H1 (cell line): ENCODE measurements at regions not wholly inside any gene's neighbourhood (a gene's known extent, or its start where the extent isn't known, plus 50 kb on each side); places are given as distances from the start of the nearest gene placed in this dataset.

Source experiments
- CTCF ChIA-PET: fragments of 300-600 bp; sonication (Branson Sonifier 250); formaldehyde crosslinking; loops from one replicate; lab custom pipeline; 2021; ENCODE audit not compliant: partially characterized antibody; lab: Charles Lee
- POLR2A ChIA-PET: fragments of 300-600 bp; sonication (Branson Sonifier 250); formaldehyde crosslinking; loops from one replicate; lab custom pipeline; 2021; ENCODE audit warnings: inconsistent platforms; ENCODE audit not compliant: partially characterized antibody; lab: Charles Lee
- DNase-seq, 2 experiments: peaks; one replicate each; pipeline versions ENCODE4 v3.0.0 to v3.0.0-alpha.2; 2010 to 2022; ENCODE audit warnings: low spot score in 2 of 2, low read depth in 1 of 2, mixed read lengths in 1 of 2
- FAIRE-seq: peaks from 2 replicates; lab custom pipeline; 2011; peaks lifted over from hg19 to GRCh38; lab: Jason Lieb, UNC
- H2AFZ ChIP-seq: 2 replicates; pipeline ENCODE4 v1.8.1; 2012; ENCODE audit warnings: low read length, inconsistent platforms
- H2AK5ac ChIP-seq: 2 replicates; pipeline ENCODE4 v1.6.1; 2013; ENCODE audit warnings: low read depth, low read length
- H2BK120ac ChIP-seq: replicated peaks from 2 replicates; pipeline ENCODE3; 2013; ENCODE audit warnings: low read depth, low read length, inconsistent platforms
- H2BK12ac ChIP-seq: 2 replicates; pipeline ENCODE4 v1.6.1; 2013; ENCODE audit warnings: low read depth, low read length
- H2BK15ac ChIP-seq: 2 replicates; pipeline ENCODE4 v1.6.1; 2013; ENCODE audit warnings: low read length
- H2BK20ac ChIP-seq: 2 replicates; pipeline ENCODE4 v1.6.1; 2013; ENCODE audit warnings: low read length
- H2BK5ac ChIP-seq: 2 replicates; pipeline ENCODE4 v1.6.1; 2013; ENCODE audit warnings: low read depth, low read length
- H3K14ac ChIP-seq: 2 replicates; pipeline ENCODE4 v1.6.1; 2013; ENCODE audit warnings: inconsistent platforms; ENCODE audit not compliant: insufficient read length
- H3K18ac ChIP-seq: 2 replicates; pipeline ENCODE4 v1.6.1; 2013; ENCODE audit warnings: low read length; ENCODE audit errors: extremely low read depth
- H3K23ac ChIP-seq: 2 replicates; pipeline ENCODE4 v1.6.1; 2013; ENCODE audit warnings: inconsistent platforms; ENCODE audit not compliant: insufficient read length
- H3K23me2 ChIP-seq: 2 replicates; pipeline ENCODE4 v1.6.1; 2013; ENCODE audit warnings: low read depth, low read length
- H3K27ac ChIP-seq: 2 replicates; pipeline ENCODE4 v1.6.1; 2011; ENCODE audit warnings: low read depth, low read length, inconsistent platforms
- H3K27me3 ChIP-seq, 4 experiments: replicated peaks in 1 of 4; 1 replicate in 1 of 4; 2 replicates in 3 of 4; pipeline versions ENCODE4 v1.6.1 to v1.8.1; 2011 to 2013; ENCODE audit warnings: low read length in 3 of 4, mild to moderate bottlenecking in 3 of 4, inconsistent platforms in 2 of 4, mixed read lengths in 2 of 4, moderate library complexity in 1 of 4; ENCODE audit not compliant: control insufficient read depth in 3 of 4, insufficient read depth in 3 of 4; ENCODE audit errors: extremely low read depth in 1 of 4
- H3K36me3 ChIP-seq, 4 experiments: 2 replicates each; pipeline versions ENCODE4 v1.6.1 to v1.8.1; 2011 to 2013; ENCODE audit warnings: mild to moderate bottlenecking in 4 of 4, low read length in 3 of 4, moderate library complexity in 2 of 4, control low read depth in 1 of 4, inconsistent platforms in 1 of 4; ENCODE audit not compliant: insufficient read depth in 4 of 4, control insufficient read depth in 2 of 4
- H3K4ac ChIP-seq: replicated peaks from 2 replicates; pipeline ENCODE3; 2013; ENCODE audit warnings: low read length, low read depth, mixed read lengths, inconsistent platforms; ENCODE audit not compliant: insufficient read length
- H3K4me1 ChIP-seq, 4 experiments: replicated peaks in 1 of 4; 1 replicate in 1 of 4; 2 replicates in 3 of 4; pipeline versions ENCODE4 v1.6.1 to v1.8.1; 2011 to 2013; ENCODE audit warnings: low read length in 3 of 4, inconsistent platforms in 2 of 4, mixed read lengths in 1 of 4; ENCODE audit not compliant: insufficient read depth in 4 of 4, control insufficient read depth in 3 of 4
- H3K4me2 ChIP-seq, 2 experiments: 2 replicates each; pipeline versions ENCODE4 v1.6.1 to v1.8.1; 2011 to 2013; ENCODE audit warnings: low read depth in 2 of 2, low read length in 2 of 2, control low read depth in 1 of 2, inconsistent platforms in 1 of 2, mild to moderate bottlenecking in 1 of 2; ENCODE audit not compliant: insufficient read depth in 1 of 2
- H3K4me3 ChIP-seq, 4 experiments: fragments of 200-600, 300-600 bp in 1 of 4; sonication (generic), shearing (Covaris generic), sonication (Bioruptor Twin) in 1 of 4; 2 replicates each; pipeline versions ENCODE4 v1.5.1 to v1.8.1; 2011 to 2016; ENCODE audit warnings: low read length in 4 of 4, low read depth in 3 of 4, control low read depth in 2 of 4, inconsistent platforms in 2 of 4, mild to moderate bottlenecking in 2 of 4, mixed read lengths in 1 of 4, moderate library complexity in 1 of 4; ENCODE audit not compliant: insufficient read depth in 2 of 4; ENCODE audit errors: extremely low read depth in 1 of 4
- H3K56ac ChIP-seq: replicated peaks from 2 replicates; pipeline ENCODE3; 2013; ENCODE audit warnings: low read depth, mild to moderate bottlenecking, mixed read lengths, low read length, inconsistent platforms; ENCODE audit not compliant: insufficient read length
- H3K79me1 ChIP-seq: 2 replicates; pipeline ENCODE4 v1.6.1; 2013; ENCODE audit warnings: low read depth, low read length, control low read depth
- H3K79me2 ChIP-seq, 2 experiments: 2 replicates each; pipeline versions ENCODE4 v1.6.1 to v1.8.1; 2012 to 2013; ENCODE audit warnings: low read length in 2 of 2, mild to moderate bottlenecking in 2 of 2, inconsistent platforms in 1 of 2; ENCODE audit not compliant: insufficient read depth in 2 of 2, control insufficient read depth in 1 of 2
- H3K9ac ChIP-seq, 4 experiments: replicated peaks in 1 of 4; 1 replicate in 1 of 4; 2 replicates in 3 of 4; pipeline versions ENCODE4 v1.6.1 to v1.8.1; 2011 to 2013; ENCODE audit warnings: low read depth in 3 of 4, low read length in 3 of 4, control low read depth in 2 of 4, mild to moderate bottlenecking in 2 of 4, moderate library complexity in 2 of 4, inconsistent platforms in 1 of 4; ENCODE audit errors: extremely low read depth in 1 of 4
- H3K9me3 ChIP-seq, 2 experiments: 2 replicates each; pipeline versions ENCODE4 v1.6.1 to v1.8.1; 2012 to 2013; ENCODE audit warnings: mild to moderate bottlenecking in 2 of 2, moderate library complexity in 2 of 2, control low read depth in 1 of 2, inconsistent platforms in 1 of 2, low read depth in 1 of 2, low read length in 1 of 2, mixed read lengths in 1 of 2; ENCODE audit not compliant: insufficient read depth in 2 of 2
- H4K20me1 ChIP-seq, 2 experiments: replicated peaks in 1 of 2; 2 replicates each; pipeline versions ENCODE3 to v1.8.1; 2011 to 2013; ENCODE audit warnings: inconsistent platforms in 2 of 2, low read length in 2 of 2, mild to moderate bottlenecking in 1 of 2; ENCODE audit not compliant: insufficient read depth in 2 of 2, control insufficient read depth in 1 of 2
- H4K5ac ChIP-seq: 2 replicates; pipeline ENCODE4 v1.6.1; 2013; ENCODE audit warnings: low read length, low read depth, mixed read lengths, inconsistent platforms; ENCODE audit not compliant: insufficient read length
- H4K8ac ChIP-seq: 2 replicates; pipeline ENCODE4 v1.8.0; 2013; ENCODE audit warnings: mild to moderate bottlenecking, moderate library complexity, low read length, inconsistent platforms; ENCODE audit not compliant: insufficient read depth; ENCODE audit errors: extremely low read depth
- H4K91ac ChIP-seq: replicated peaks from 2 replicates; pipeline ENCODE3; 2013; ENCODE audit warnings: low read length, mixed read lengths, inconsistent platforms; ENCODE audit not compliant: insufficient read length
- BRCA1 ChIP-seq: IDR thresholded peaks from 2 replicates; pipeline ENCODE4 v1.6.1; 2012; ENCODE audit warnings: low read depth, low read length, improper control_type of control experiment
- CTBP2 ChIP-seq: IDR thresholded peaks from 2 replicates; pipeline ENCODE4 v1.7.0; 2011; ENCODE audit warnings: borderline replicate concordance, mild to moderate bottlenecking, moderate library complexity, mixed read lengths, low read length; ENCODE audit not compliant: insufficient read depth, insufficient read length
- E2F6 ChIP-seq: IDR thresholded peaks from 2 replicates; pipeline ENCODE4 v1.6.1; 2012; ENCODE audit warnings: inconsistent platforms
- EGR1 ChIP-seq: IDR thresholded peaks from 2 replicates; pipeline ENCODE4 v1.6.1; 2011; ENCODE audit warnings: low read depth, low read length, borderline replicate concordance
- JUN ChIP-seq: IDR thresholded peaks from 2 replicates; pipeline ENCODE4 v1.6.1; 2011; ENCODE audit warnings: low read depth, mild to moderate bottlenecking, improper control_type of control experiment, low read length
- NANOG ChIP-seq: IDR thresholded peaks from 2 replicates; pipeline ENCODE4 v1.6.1; 2011; ENCODE audit warnings: low read length, low read depth, mild to moderate bottlenecking, inconsistent platforms; ENCODE audit not compliant: insufficient read depth, poor library complexity, severe bottlenecking
- POLR2A ChIP-seq, 2 experiments: IDR thresholded peaks; 1 replicate in 1 of 2; 2 replicates in 1 of 2; pipeline ENCODE4 v1.6.1; 2011; ENCODE audit warnings: low read depth in 2 of 2, low read length in 2 of 2, mild to moderate bottlenecking in 2 of 2; ENCODE audit errors: control extremely low read depth in 1 of 2
- RAD21 ChIP-seq, 2 experiments: IDR thresholded peaks in 1 of 2; conservative IDR thresholded peaks in 1 of 2; 2 replicates each; pipeline ENCODE4 v1.6.1; 2011; ENCODE audit warnings: low read depth in 2 of 2, low read length in 2 of 2, improper control_type of control experiment in 1 of 2, inconsistent platforms in 1 of 2, mild to moderate bottlenecking in 1 of 2, moderate library complexity in 1 of 2
- RBBP5 ChIP-seq: IDR thresholded peaks from 2 replicates; pipeline ENCODE4 v1.7.1; 2012; ENCODE audit warnings: low read depth, mild to moderate bottlenecking, inconsistent platforms, low read length, moderate library complexity, borderline replicate concordance
- RNF2 ChIP-seq: fragments of 200-900, 300-1000 bp; sonication (generic); IDR thresholded peaks from 2 replicates; pipeline ENCODE4 v1.7.1; 2016; ENCODE audit warnings: borderline replicate concordance, low read depth, mild to moderate bottlenecking, antibody characterized with exemption, low read length; ENCODE audit not compliant: poor library complexity, severe bottlenecking; ENCODE audit errors: missing control alignments
- TBP ChIP-seq: IDR thresholded peaks from 2 replicates; pipeline ENCODE4 v1.6.1; 2011; ENCODE audit warnings: low read depth, low read length, improper control_type of control experiment
- WGBS, 2 experiments: shearing (Covaris generic) in 1 of 2; methylation state at CpG; one replicate each; pipeline versions ENCODE4 v1.1.6 to v1.1.7; 2013 to 2015; ENCODE audit warnings: low lambda C conversion rate in 2 of 2, mixed read lengths in 2 of 2, inconsistent platforms in 1 of 2, low coverage in 1 of 2, missing lambda C conversion rate in 1 of 2; ENCODE audit not compliant: insufficient replicate concordance in 2 of 2, insufficient coverage in 1 of 2, insufficient read length in 1 of 2; ENCODE audit errors: extremely low coverage in 1 of 2, missing lambda C conversion rate in 1 of 2; 5-methylcytosine and 5-hydroxymethylcytosine counted together

DNA sequence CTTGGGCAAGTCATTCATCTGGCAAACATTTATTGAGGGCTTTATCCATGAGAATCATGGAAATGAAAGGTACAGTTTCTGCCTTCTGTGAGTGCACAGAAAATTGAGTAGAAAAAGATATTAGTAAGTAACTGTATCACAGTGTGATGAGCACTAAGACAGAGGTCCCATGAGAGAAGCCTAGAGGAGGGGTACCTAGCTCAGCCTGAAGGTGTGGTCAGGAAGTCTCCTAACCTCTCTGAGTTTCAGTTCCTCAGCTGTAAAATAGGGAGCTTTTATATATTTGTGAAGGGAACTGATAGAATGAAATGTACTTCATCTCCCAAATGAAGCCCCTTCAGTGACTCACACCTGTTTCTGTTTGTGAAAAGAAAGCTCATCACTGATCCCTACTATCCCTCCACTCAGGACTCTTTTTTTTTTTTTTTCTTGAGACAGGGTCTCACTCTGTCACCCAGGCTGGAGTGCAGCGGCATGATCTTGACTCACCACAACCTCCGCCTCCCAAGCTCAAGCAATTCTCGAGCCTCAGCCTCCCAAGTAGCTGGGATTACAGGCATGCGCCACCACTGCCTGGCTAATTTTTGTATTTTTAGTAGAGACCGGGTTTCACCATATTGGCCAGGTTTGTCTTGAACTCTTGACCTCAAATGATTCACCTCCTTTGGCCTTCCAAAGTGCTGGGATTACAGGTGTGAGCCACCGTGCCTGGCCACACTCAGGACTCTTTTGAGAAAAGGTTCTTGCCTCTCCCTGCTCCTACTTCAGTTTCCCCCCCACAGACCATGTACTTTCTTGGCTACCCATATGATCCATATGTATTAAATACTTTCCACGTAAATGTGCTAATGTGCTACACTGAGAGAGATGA lies 93.7 kb upstream of the FUT8 start:
- ChIA-PET CTCF (interaction anchor here (0.6 to 1.4 kb wide), 4 partner anchors 9 to 211 kb away, joined by 3 to 4 read pairs (median 4); no protein-coding TSS in a partner anchor), POLR2A (interaction anchor here (0.9 kb wide), 1 partner anchor 10 kb away, joined by 3 read pairs; no protein-coding TSS in a partner anchor)
- Histone ChIP-seq H3K9me3 (0 out of 4 replicates have a peak, but pooled peaks cover 0 to 3% of the 10 kb centered on the region in 2 experiments), H3K23ac (no peak overlapping the region), H3K4ac (no peak overlapping the region), H3K4me1 (no peaks in the 10 kb centered on the region), H3K27ac (no peak overlapping the region), H3K4me2 (no peak overlapping the region), H4K8ac (no peak overlapping the region), H2BK15ac (no peak overlapping the region), H3K36me3 (no peaks in the 10 kb centered on the region), H3K14ac (no peak overlapping the region), H2BK20ac (no peak overlapping the region), H3K27me3 (no peaks in the 10 kb centered on the region), H2AK5ac (no peak overlapping the region), H4K91ac (no peak overlapping the region), H3K4me3 (no peak overlapping the region), H3K79me2 (no peaks in the 10 kb centered on the region), H3K23me2 (no peaks in the 10 kb centered on the region), H2BK5ac (no peak overlapping the region), H2BK12ac (no peak overlapping the region), H3K79me1 (no peaks in the 10 kb centered on the region), H3K18ac (no peak overlapping the region), H2BK120ac (no peak overlapping the region), H2AFZ (no peak overlapping the region), H3K56ac (no peak overlapping the region), H3K9ac (no peak overlapping the region), H4K5ac (no peak overlapping the region), H4K20me1 (no peaks in the 10 kb centered on the region)
- DNase-seq (no peak), FAIRE-seq (no peak)
- WGBS, 2 experiments = 89% methylated on average over 7 of the region's 7 CpGs; no CpG with 5 or more reads in 1 of the 2 experiments
- TF ChIP-seq BRCA1 = no peak
- TF ChIP-seq RBBP5 = no peak
- TF ChIP-seq TBP = no peak
- no peak for TF ChIP-seq POLR2A (IDR thresholded peaks at IDR 0.05; ENCODE audit: control extremely low read depth in 1 of 2, low read depth in 2 of 2, low read length in 2 of 2)
- TF ChIP-seq E2F6 = no peak
- TF ChIP-seq JUN = no peak
- TF ChIP-seq CTBP2 = no peak
- TF ChIP-seq RAD21 (IDR thresholded peaks at IDR 0.05 in 1 of 2, conservative IDR thresholded peaks at IDR 0.05 in 1 of 2; ENCODE audit: low read depth in 2 of 2, low read length in 2 of 2) = no peak
- TF ChIP-seq RNF2 = no peak
- TF ChIP-seq NANOG = no peak
- TF ChIP-seq EGR1 = no peak
